HepG2 (cell line): ENCODE measurements at regions not wholly inside any gene's neighbourhood (a gene's known extent, or its start where the extent isn't known, plus 50 kb on each side); places are given as distances from the start of the nearest gene placed in this dataset.

Experiments
- EP300 ChIP-seq, 3 experiments: sonication (generic) in 1 of 3; formaldehyde crosslinking in 1 of 3; IDR thresholded peaks; 2 replicates each; pipeline versions ENCODE4 v1.5.1 to v1.6.1; 2011 to 2020; ENCODE audit warnings: low read depth in 2 of 3, low read length in 2 of 3, borderline replicate concordance in 1 of 3, improper control_type of control experiment in 1 of 3, mild to moderate bottlenecking in 1 of 3, missing genetic modification reagents in 1 of 3, moderate library complexity in 1 of 3
- KAT8 ChIP-seq: IDR thresholded peaks from 2 replicates; pipeline ENCODE4 v1.6.1; 2016; ENCODE audit warnings: missing genetic modification reagents, missing compliant biosample characterization
- NR3C1 ChIP-seq: sonication (generic); formaldehyde crosslinking; IDR thresholded peaks from 2 replicates; pipeline ENCODE4 v1.4.0; 2020; ENCODE audit warnings: missing genetic modification reagents
- RELA ChIP-seq: sonication (generic); formaldehyde crosslinking; IDR thresholded peaks from 2 replicates; pipeline ENCODE4 v1.4.0; 2020; ENCODE audit warnings: missing genetic modification reagents
- ZNF562 ChIP-seq: sonication (generic); formaldehyde crosslinking; IDR thresholded peaks from 2 replicates; pipeline ENCODE4 v1.8.0; 2022; ENCODE audit warnings: missing genetic modification reagents, borderline replicate concordance
- ZNF615 ChIP-seq: sonication (generic); formaldehyde crosslinking; IDR thresholded peaks from 2 replicates; pipeline ENCODE4 v1.5.0; 2020; ENCODE audit warnings: mild to moderate bottlenecking, missing genetic modification reagents, borderline replicate concordance
- TF ChIP-seq, protein P1 (sequence below): sonication (generic); formaldehyde crosslinking; IDR thresholded peaks from 2 replicates; pipeline ENCODE4 v1.8.0; 2022; ENCODE audit warnings: missing genetic modification reagents, mild to moderate bottlenecking, borderline replicate concordance
- TF ChIP-seq, protein P2 (sequence below): sonication (generic); formaldehyde crosslinking; IDR thresholded peaks from 2 replicates; pipeline ENCODE4 v1.5.0; 2020; ENCODE audit warnings: mild to moderate bottlenecking, missing genetic modification reagents, moderate library complexity
- TF ChIP-seq, protein P3 (sequence below): sonication (generic); formaldehyde crosslinking; IDR thresholded peaks from 2 replicates; pipeline ENCODE4 v1.8.0; 2022; ENCODE audit warnings: mild to moderate bottlenecking, missing genetic modification reagents, moderate library complexity
- TF ChIP-seq, protein P4 (sequence below): IDR thresholded peaks from 2 replicates; pipeline ENCODE4 v1.6.1; 2016; ENCODE audit warnings: low read depth

DNA sequence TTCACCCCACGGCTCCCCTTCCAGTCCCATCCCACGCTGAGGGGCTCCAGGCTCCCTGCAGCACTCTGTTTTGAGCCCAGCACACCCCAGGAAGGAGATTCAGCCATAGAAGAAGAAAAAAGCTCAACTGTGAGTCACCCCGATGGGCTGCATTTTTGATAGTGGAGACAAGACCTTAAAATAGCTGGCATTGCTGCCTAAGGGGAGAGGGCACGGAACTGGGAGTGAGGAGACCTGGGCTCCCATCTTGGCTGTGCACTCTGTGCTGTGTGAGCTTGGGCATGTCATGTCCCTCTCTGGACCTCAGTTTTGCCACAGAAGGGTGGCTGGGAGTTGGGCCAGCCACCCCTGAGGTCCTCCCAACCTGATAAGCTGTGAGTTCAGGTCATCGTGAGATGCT is 57.2 kb upstream of the SMAD6 start:
- TF ChIP-seq NR3C1 (no peak), RELA (CRISPR knock-in tag) (no peak), ZNF562 (no peak), KAT8 (CRISPR knock-in tag) (no peak), ZNF615 (CRISPR knock-in tag) (no peak), EP300 (IDR thresholded peaks at IDR 0.05; ENCODE audit: low read depth in 2 of 2, low read length in 2 of 2) (no peak), EP300 (CRISPR knock-in tag; IDR thresholded peaks at IDR 0.05; ENCODE audit: borderline replicate concordance) (no peak)
- TF ChIP-seq, protein P1, sequence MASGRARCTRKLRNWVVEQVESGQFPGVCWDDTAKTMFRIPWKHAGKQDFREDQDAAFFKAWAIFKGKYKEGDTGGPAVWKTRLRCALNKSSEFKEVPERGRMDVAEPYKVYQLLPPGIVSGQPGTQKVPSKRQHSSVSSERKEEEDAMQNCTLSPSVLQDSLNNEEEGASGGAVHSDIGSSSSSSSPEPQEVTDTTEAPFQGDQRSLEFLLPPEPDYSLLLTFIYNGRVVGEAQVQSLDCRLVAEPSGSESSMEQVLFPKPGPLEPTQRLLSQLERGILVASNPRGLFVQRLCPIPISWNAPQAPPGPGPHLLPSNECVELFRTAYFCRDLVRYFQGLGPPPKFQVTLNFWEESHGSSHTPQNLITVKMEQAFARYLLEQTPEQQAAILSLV: no peak
- TF ChIP-seq, protein P2, sequence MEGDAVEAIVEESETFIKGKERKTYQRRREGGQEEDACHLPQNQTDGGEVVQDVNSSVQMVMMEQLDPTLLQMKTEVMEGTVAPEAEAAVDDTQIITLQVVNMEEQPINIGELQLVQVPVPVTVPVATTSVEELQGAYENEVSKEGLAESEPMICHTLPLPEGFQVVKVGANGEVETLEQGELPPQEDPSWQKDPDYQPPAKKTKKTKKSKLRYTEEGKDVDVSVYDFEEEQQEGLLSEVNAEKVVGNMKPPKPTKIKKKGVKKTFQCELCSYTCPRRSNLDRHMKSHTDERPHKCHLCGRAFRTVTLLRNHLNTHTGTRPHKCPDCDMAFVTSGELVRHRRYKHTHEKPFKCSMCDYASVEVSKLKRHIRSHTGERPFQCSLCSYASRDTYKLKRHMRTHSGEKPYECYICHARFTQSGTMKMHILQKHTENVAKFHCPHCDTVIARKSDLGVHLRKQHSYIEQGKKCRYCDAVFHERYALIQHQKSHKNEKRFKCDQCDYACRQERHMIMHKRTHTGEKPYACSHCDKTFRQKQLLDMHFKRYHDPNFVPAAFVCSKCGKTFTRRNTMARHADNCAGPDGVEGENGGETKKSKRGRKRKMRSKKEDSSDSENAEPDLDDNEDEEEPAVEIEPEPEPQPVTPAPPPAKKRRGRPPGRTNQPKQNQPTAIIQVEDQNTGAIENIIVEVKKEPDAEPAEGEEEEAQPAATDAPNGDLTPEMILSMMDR: no peak
- TF ChIP-seq, protein P3, sequence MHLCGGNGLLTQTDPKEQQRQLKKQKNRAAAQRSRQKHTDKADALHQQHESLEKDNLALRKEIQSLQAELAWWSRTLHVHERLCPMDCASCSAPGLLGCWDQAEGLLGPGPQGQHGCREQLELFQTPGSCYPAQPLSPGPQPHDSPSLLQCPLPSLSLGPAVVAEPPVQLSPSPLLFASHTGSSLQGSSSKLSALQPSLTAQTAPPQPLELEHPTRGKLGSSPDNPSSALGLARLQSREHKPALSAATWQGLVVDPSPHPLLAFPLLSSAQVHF (CRISPR knock-in tag): no peak
- TF ChIP-seq, protein P4, sequence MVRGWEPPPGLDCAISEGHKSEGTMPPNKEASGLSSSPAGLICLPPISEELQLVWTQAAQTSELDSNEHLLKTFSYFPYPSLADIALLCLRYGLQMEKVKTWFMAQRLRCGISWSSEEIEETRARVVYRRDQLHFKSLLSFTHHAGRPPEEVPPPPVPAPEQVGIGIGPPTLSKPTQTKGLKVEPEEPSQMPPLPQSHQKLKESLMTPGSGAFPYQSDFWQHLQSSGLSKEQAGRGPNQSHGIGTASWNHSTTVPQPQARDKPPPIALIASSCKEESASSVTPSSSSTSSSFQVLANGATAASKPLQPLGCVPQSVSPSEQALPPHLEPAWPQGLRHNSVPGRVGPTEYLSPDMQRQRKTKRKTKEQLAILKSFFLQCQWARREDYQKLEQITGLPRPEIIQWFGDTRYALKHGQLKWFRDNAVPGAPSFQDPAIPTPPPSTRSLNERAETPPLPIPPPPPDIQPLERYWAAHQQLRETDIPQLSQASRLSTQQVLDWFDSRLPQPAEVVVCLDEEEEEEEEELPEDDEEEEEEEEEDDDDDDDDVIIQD: no peak
